ENCODE measurements at regions not wholly inside any gene's neighbourhood (a gene's known extent, or its start where the extent isn't known, plus 50 kb on each side); places are given as distances from the start of the nearest gene placed in this dataset.

DNA sequence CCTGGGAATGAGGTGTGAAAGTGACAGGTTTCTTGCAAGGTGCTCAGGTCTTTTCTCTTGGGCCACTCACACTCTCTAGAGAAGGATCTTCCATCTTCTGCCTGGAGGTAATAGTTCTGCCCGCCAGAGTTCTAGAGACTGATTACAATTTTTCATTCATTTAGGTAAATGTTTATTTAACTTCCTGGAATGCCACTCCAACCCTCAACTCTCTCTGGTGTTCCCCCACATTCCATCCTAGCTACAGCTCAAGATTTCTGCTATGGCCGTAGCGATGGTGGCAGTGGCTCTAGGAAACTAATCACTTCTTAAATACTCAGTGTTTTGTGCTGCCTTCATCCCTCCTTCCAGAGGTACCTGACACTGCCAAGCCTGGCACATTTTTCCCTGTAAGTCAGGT, 174.6 kb downstream of the WDR11 start:
- Mint-ChIP-seq H3K36me3 (ENCODE audit: low read depth) (no peaks in the 10 kb centered on the region), H3K9me3 (no peaks in the 10 kb centered on the region), H3K4me3 (no peak overlapping the region), H3K27ac (no peak overlapping the region), H3K27me3 (no peaks in the 10 kb centered on the region), H3K4me1 (no peaks in the 10 kb centered on the region)
- no peak for DNase-seq
- POLR2A ChIA-PET, result no interaction called here
- CTCF ChIA-PET, result no interaction called here

- Mint-ChIP-seq H3K4me3 (no peak overlapping the region), H3K36me3 (ENCODE audit: low read depth) (no peaks in the 10 kb centered on the region), H3K9me3 (no peaks in the 10 kb centered on the region), H3K4me1 (no peaks in the 10 kb centered on the region), H3K27ac (no peak overlapping the region), H3K27me3 (no peaks in the 10 kb centered on the region)
- POLR2A ChIA-PET, result no interaction called here
- DNase-seq, result no peak
- CTCF ChIA-PET, result no interaction called here
These were observed 176.2 kb downstream of the WDR11 start for GRCh38 chr10:121027371-121027770.

DNA sequence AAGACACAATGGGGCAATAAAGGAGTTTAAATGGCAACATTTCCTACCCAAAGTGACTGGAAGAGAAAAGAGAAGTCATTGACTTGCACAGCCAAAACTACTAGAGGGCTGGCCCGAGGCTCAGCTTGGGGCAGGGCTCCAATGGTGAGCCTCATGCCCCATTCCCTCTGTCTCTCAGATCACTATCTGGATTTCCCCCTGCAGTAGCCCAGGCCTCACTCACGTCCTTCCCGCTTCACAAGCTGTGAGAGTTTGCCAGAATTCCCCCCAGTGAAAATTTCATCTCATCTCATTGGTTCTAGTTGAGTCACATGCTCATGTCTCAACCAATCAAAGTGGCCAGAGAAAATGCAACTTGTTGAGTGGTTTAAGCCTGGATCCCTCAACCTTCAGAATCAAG, 181.3 kb downstream of the WDR11 start:
- DNase-seq, result no peak
- H3K27ac Mint-ChIP-seq, result no peak overlapping the region
- ChIA-PET POLR2A (no interaction called here), CTCF (no interaction called here)
- no peaks in the 10 kb centered on the region for H3K27me3 Mint-ChIP-seq
- no peaks in the 10 kb centered on the region for H3K4me1 Mint-ChIP-seq
- no peaks in the 10 kb centered on the region for H3K9me3 Mint-ChIP-seq
- no peaks in the 10 kb centered on the region for H3K36me3 Mint-ChIP-seq (ENCODE audit: low read depth)
- no peak overlapping the region for H3K4me3 Mint-ChIP-seq

DNA sequence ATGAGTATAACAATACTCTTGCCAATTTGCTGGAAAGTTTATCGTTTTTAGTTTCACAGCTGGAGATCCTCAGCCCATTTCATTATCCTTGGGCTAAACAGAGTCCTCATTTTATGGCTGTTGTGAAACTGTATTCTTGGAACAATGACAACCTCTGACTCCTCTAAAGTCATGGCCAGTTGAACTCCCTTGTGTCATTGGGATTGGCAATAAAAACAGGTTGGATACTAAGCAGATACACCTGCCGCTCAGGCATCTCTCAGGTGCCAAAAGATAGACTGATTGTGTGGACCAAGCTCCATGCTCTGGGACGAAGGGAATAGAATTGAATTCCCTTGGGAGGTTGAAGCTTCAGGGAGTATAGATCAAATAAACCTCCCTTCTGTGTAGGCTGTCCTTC, 182.2 kb downstream of the WDR11 start:
- POLR2A ChIA-PET, result no interaction called here
- Mint-ChIP-seq H3K27me3 (no peaks in the 10 kb centered on the region), H3K4me1 (no peaks in the 10 kb centered on the region), H3K4me3 (no peak overlapping the region), H3K27ac (no peak overlapping the region), H3K9me3 (no peaks in the 10 kb centered on the region), H3K36me3 (ENCODE audit: low read depth) (no peaks in the 10 kb centered on the region)
- no peak for DNase-seq
- CTCF ChIA-PET, result no interaction called here

DNA sequence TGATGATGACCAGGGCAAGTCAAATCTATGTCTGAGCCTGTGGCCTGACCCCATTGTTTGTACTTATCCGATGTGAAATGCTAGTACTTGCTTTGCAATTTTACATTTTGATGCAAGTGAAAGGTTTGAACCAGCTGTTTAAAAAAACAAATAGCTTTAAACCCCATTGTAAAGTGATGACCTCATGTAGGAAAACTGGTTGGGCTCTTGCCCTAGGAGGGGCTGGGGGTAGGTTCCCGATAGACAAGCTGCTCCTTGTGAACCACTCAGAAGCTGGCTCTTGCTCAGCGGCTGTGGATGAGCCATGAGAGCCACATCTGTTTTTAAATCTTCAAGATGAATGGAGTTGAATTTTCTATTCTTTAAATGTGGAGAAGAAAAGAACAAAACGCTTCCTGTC, 185.3 kb downstream of the WDR11 start:
- Mint-ChIP-seq H3K9me3 (no peaks in the 10 kb centered on the region), H3K27me3 (no peaks in the 10 kb centered on the region), H3K4me1 (no peaks in the 10 kb centered on the region), H3K27ac (no peak overlapping the region), H3K4me3 (no peak overlapping the region), H3K36me3 (ENCODE audit: low read depth) (no peaks in the 10 kb centered on the region)
- DNase-seq, result no peak
- ChIA-PET CTCF (interaction anchor here (0.7 kb wide), 1 partner anchor 25 kb away, joined by 3 read pairs; no protein-coding TSS in a partner anchor), POLR2A (no interaction called here)

- Mint-ChIP-seq H3K4me3 (no peak overlapping the region), H3K27ac (no peak overlapping the region), H3K9me3 (no peaks in the 10 kb centered on the region), H3K27me3 (no peaks in the 10 kb centered on the region), H3K4me1 (no peaks in the 10 kb centered on the region), H3K36me3 (ENCODE audit: low read depth) (no peaks in the 10 kb centered on the region)
- ChIA-PET CTCF (no interaction called here), POLR2A (no interaction called here)
- DNase-seq, result no peak
These were observed 190.3 kb downstream of the WDR11 start for GRCh38 chr10:121041499-121041898.

DNA sequence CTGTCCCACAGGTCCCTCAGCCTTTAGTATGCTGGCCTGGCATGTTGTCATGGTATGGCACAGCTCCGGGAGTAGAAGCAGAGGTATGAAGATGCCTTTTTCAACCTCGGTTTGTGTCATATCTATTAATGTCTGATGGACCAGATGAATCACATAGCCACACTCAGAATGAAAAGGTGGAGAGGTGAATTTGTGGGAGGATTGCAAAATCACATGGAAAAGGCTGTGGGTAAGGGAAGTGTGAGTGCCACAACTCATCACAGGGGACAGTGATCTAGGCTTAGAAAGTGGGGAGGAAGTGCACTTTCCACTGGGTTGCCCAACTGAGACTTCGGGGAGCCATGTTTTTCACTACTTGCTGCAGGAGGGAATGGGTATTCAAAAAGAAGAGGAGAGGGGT, 190.7 kb downstream of the WDR11 start:
- POLR2A ChIA-PET, result no interaction called here
- H3K9me3 Mint-ChIP-seq, result no peaks in the 10 kb centered on the region
- H3K27ac Mint-ChIP-seq, result no peak overlapping the region
- no peak overlapping the region for H3K4me3 Mint-ChIP-seq
- CTCF ChIA-PET, result no interaction called here
- no peaks in the 10 kb centered on the region for H3K36me3 Mint-ChIP-seq (ENCODE audit: low read depth)
- no peaks in the 10 kb centered on the region for H3K4me1 Mint-ChIP-seq
- no peak for DNase-seq
- H3K27me3 Mint-ChIP-seq, result no peaks in the 10 kb centered on the region

GRCh38 chr10:121042342-121042741, 191.2 kb downstream of the WDR11 start:
- no peaks in the 10 kb centered on the region for H3K4me1 Mint-ChIP-seq
- H3K4me3 Mint-ChIP-seq, result no peak overlapping the region
- no peaks in the 10 kb centered on the region for H3K27me3 Mint-ChIP-seq

GRCh38 chr10:121043124-121043849, 192.1 kb downstream of the WDR11 start:
- Mint-ChIP-seq H3K9me3 (no peaks in the 10 kb centered on the region), H3K27me3 (no peaks in the 10 kb centered on the region), H3K4me1 (no peaks in the 10 kb centered on the region), H3K27ac (no peak overlapping the region), H3K4me3 (no peak overlapping the region), H3K36me3 (ENCODE audit: low read depth) (no peaks in the 10 kb centered on the region)
- DNase-seq, result no peak
- POLR2A ChIA-PET, result no interaction called here
- CTCF ChIA-PET, result no interaction called here

More at GRCh38 chr10:121042342-121042741, 191.2 kb downstream of the WDR11 start:
- POLR2A ChIA-PET, result no interaction called here
- CTCF ChIA-PET, result no interaction called here
- H3K9me3 Mint-ChIP-seq, result no peaks in the 10 kb centered on the region
- no peak overlapping the region for H3K27ac Mint-ChIP-seq
- no peaks in the 10 kb centered on the region for H3K36me3 Mint-ChIP-seq (ENCODE audit: low read depth)
- DNase-seq, result no peak

DNA sequence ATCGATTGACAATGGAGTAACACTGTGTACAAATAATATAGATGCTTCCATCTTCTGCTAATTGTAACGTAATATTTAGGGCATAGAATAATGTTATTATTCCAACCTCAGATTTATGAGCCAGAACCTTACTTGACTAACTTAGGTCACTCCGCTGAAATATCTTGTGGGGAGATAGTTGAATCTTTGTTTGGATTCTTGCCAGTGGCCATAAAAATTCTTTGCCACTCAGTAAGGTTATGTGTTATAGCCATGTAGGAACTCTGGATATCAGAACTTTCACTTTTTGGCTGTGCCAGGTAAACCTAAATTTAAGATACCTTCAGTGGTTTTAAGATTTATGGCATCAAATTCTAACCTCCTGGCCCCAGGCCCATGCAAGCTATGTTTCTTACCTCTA, 197.6 kb downstream of the WDR11 start:
- Mint-ChIP-seq H3K4me3 (no peak overlapping the region), H3K27ac (no peak overlapping the region), H3K27me3 (no peaks in the 10 kb centered on the region), H3K4me1 (no peaks in the 10 kb centered on the region), H3K9me3 (no peaks in the 10 kb centered on the region), H3K36me3 (ENCODE audit: low read depth) (no peaks in the 10 kb centered on the region)
- ChIA-PET POLR2A (no interaction called here), CTCF (no interaction called here)
- no peak for DNase-seq

DNA sequence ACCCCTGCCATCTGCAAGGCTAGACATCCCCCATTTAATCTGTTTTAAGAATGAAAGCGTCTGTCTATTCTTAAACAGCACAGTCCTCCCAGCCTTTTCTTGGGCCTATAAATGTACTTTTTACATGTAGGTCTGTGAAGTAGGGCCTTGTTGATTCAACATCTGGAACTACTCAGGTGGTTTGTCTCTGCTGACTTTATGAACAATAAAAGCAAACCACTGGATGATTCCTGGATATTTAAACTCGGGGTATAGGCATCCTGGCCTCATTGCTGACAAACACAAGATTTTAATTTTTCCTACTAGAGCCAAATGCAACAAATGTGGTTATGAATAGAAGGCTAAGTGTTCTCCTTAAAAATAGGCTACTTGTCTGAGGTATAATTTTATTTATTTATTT, 198.3 kb downstream of the WDR11 start:
- DNase-seq, result no peak
- Mint-ChIP-seq H3K9me3 (no peaks in the 10 kb centered on the region), H3K36me3 (ENCODE audit: low read depth) (no peaks in the 10 kb centered on the region), H3K4me1 (no peaks in the 10 kb centered on the region), H3K4me3 (no peak overlapping the region), H3K27me3 (no peaks in the 10 kb centered on the region), H3K27ac (no peak overlapping the region)
- POLR2A ChIA-PET, result no interaction called here
- CTCF ChIA-PET, result no interaction called here

GRCh38 chr10:121049923-121050322, 198.8 kb downstream of the WDR11 start:
- DNase-seq, result no peak
- CTCF ChIA-PET, result no interaction called here
- no peak overlapping the region for H3K27ac Mint-ChIP-seq
- no peaks in the 10 kb centered on the region for H3K27me3 Mint-ChIP-seq
- POLR2A ChIA-PET, result no interaction called here
- no peaks in the 10 kb centered on the region for H3K9me3 Mint-ChIP-seq
- H3K4me1 Mint-ChIP-seq, result no peaks in the 10 kb centered on the region
- H3K4me3 Mint-ChIP-seq, result no peak overlapping the region
- no peaks in the 10 kb centered on the region for H3K36me3 Mint-ChIP-seq (ENCODE audit: low read depth)

GRCh38 chr10:121051171-121051570, 200.0 kb downstream of the WDR11 start:
- CTCF ChIA-PET, result no interaction called here
- H3K36me3 Mint-ChIP-seq (ENCODE audit: low read depth), result no peaks in the 10 kb centered on the region
- H3K4me3 Mint-ChIP-seq, result no peak overlapping the region
- H3K27ac Mint-ChIP-seq, result no peak overlapping the region
- H3K27me3 Mint-ChIP-seq, result no peaks in the 10 kb centered on the region
- no peak for DNase-seq
- no peaks in the 10 kb centered on the region for H3K9me3 Mint-ChIP-seq
- POLR2A ChIA-PET, result no interaction called here
- H3K4me1 Mint-ChIP-seq, result no peaks in the 10 kb centered on the region

- Mint-ChIP-seq H3K9me3 (no peaks in the 10 kb centered on the region), H3K27ac (no peak overlapping the region), H3K4me1 (no peaks in the 10 kb centered on the region), H3K4me3 (no peak overlapping the region), H3K36me3 (ENCODE audit: low read depth) (no peaks in the 10 kb centered on the region), H3K27me3 (no peaks in the 10 kb centered on the region)
- no peak for DNase-seq
- ChIA-PET POLR2A (no interaction called here), CTCF (no interaction called here)
These were observed 200.6 kb downstream of the WDR11 start for GRCh38 chr10:121051696-121052279.

All from activated CD4-positive, alpha-beta memory T cell treated with anti-CD3 and anti-CD28 coated beads, Interleukin-2, amount 10 ng/mL, durations not matched to agents 7 days and 5 days (primary cell).